IMR-90 (cell line): ENCODE measurements at regions not wholly inside any gene's neighbourhood (a gene's known extent, or its start where the extent isn't known, plus 50 kb on each side); places are given as distances from the start of the nearest gene placed in this dataset.

Source experiments
- ATAC-seq: fragments of 200-7000 bp; cut with Tn5 transposase; 2 replicates; pipeline ENCODE4 v1.9.1; 2020; ENCODE audit warnings: low read depth, mild to moderate bottlenecking, moderate library complexity
- BruUV-seq: library from RNA; stranded (reverse); fragments of 400-500 nt; replicated peaks from 2 replicates; lab custom pipeline; 2021; lab: Mats Ljungman, UMichigan
- CTCF ChIA-PET: fragments of 300-600 bp; formaldehyde crosslinking; extraction: SDS; loops from one replicate; lab custom pipeline; 2021; ENCODE audit warnings: antibody characterized with exemption; lab: Yijun Ruan, JAX
- POLR2A ChIA-PET: fragments of 300-600 bp; sonication (Branson Sonifier 250); formaldehyde crosslinking; loops from one replicate; lab custom pipeline; 2022; ENCODE audit warnings: antibody characterized with exemption; ENCODE audit not compliant: unreplicated experiment; lab: Charles Lee
- DNase-seq: peaks from one replicate; pipeline ENCODE4 v3.0.0; 2013
- H2AFZ ChIP-seq: replicated peaks from 2 replicates; pipeline ENCODE3; 2013; ENCODE audit warnings: low read length, mild to moderate bottlenecking; ENCODE audit not compliant: poor library complexity
- H2AK5ac ChIP-seq: 2 replicates; pipeline ENCODE4 v1.6.1; 2013; ENCODE audit warnings: low read depth, low read length, inconsistent platforms
- H2AK9ac ChIP-seq: replicated peaks from 2 replicates; pipeline ENCODE3; 2013; ENCODE audit warnings: mild to moderate bottlenecking, low read depth, low read length, moderate library complexity; ENCODE audit not compliant: poor library complexity
- H2BK120ac ChIP-seq: 2 replicates; pipeline ENCODE4 v1.6.1; 2013; ENCODE audit warnings: low read depth, low read length, inconsistent platforms
- H2BK15ac ChIP-seq: 3 replicates; pipeline ENCODE4 v1.6.1; 2013; ENCODE audit warnings: low read depth, low read length, inconsistent platforms
- H2BK20ac ChIP-seq: 2 replicates; pipeline ENCODE4 v1.6.1; 2013; ENCODE audit warnings: low read depth, mild to moderate bottlenecking, inconsistent platforms, low read length, moderate library complexity
- H2BK5ac ChIP-seq: 2 replicates; pipeline ENCODE4 v1.6.1; 2013; ENCODE audit warnings: mild to moderate bottlenecking, low read depth, low read length, inconsistent platforms; ENCODE audit not compliant: poor library complexity, severe bottlenecking
- H3K14ac ChIP-seq: replicated peaks from 2 replicates; pipeline ENCODE4 v1.6.1; 2013; ENCODE audit warnings: low read depth, low read length, inconsistent platforms
- H3K18ac ChIP-seq: 2 replicates; pipeline ENCODE4 v1.6.1; 2013; ENCODE audit warnings: low read depth, low read length, control low read depth
- H3K23ac ChIP-seq: 2 replicates; pipeline ENCODE4 v1.6.1; 2013; ENCODE audit warnings: low read depth, low read length, inconsistent platforms
- H3K27ac ChIP-seq: 2 replicates; pipeline ENCODE4 v1.5.1; 2013; ENCODE audit warnings: mild to moderate bottlenecking, control low read depth, low read length; ENCODE audit not compliant: insufficient read depth
- H3K27me3 ChIP-seq: 2 replicates; pipeline ENCODE4 v1.6.1; 2013; ENCODE audit warnings: low read length; ENCODE audit not compliant: control insufficient read depth, insufficient read depth
- H3K36me3 ChIP-seq: 2 replicates; pipeline ENCODE4 v1.6.1; 2013; ENCODE audit warnings: low read length, mixed read lengths; ENCODE audit not compliant: control insufficient read depth, insufficient read depth
- H3K4ac ChIP-seq: 2 replicates; pipeline ENCODE4 v1.6.1; 2013; ENCODE audit warnings: low read depth, low read length, inconsistent platforms
- H3K4me1 ChIP-seq: 2 replicates; pipeline ENCODE4 v1.6.1; 2013; ENCODE audit warnings: low read length, mixed read lengths; ENCODE audit not compliant: control insufficient read depth, insufficient read depth
- H3K4me2 ChIP-seq: 2 replicates; pipeline ENCODE4 v1.6.1; 2013; ENCODE audit warnings: low read depth, mild to moderate bottlenecking, control low read depth, low read length, moderate library complexity
- H3K4me3 ChIP-seq: 2 replicates; pipeline ENCODE4 v1.5.1; 2013; ENCODE audit warnings: low read depth, mild to moderate bottlenecking, control low read depth, low read length, moderate library complexity; ENCODE audit not compliant: insufficient read depth
- H3K56ac ChIP-seq: 2 replicates; pipeline ENCODE4 v1.6.1; 2013; ENCODE audit warnings: low read length, inconsistent platforms; ENCODE audit not compliant: insufficient read depth; ENCODE audit errors: extremely low read depth
- H3K79me1 ChIP-seq, 2 experiments: 2 replicates each; pipeline ENCODE4 v1.6.1; 2013; ENCODE audit warnings: low read length in 2 of 2, inconsistent platforms in 1 of 2, low read depth in 1 of 2
- H3K9ac ChIP-seq: 2 replicates; pipeline ENCODE4 v1.6.1; 2013; ENCODE audit warnings: low read depth, low read length, control low read depth
- H3K9me1 ChIP-seq: 2 replicates; pipeline ENCODE4 v1.6.1; 2013; ENCODE audit warnings: low read length, inconsistent platforms; ENCODE audit not compliant: insufficient read depth
- H3K9me3 ChIP-seq: 2 replicates; pipeline ENCODE4 v1.6.1; 2013; ENCODE audit warnings: low read length; ENCODE audit not compliant: control insufficient read depth, insufficient read depth
- H4K20me1 ChIP-seq: 2 replicates; pipeline ENCODE4 v1.6.1; 2013; ENCODE audit warnings: low read length, inconsistent platforms; ENCODE audit not compliant: insufficient read depth
- H4K5ac ChIP-seq: 2 replicates; pipeline ENCODE4 v1.6.1; 2013; ENCODE audit warnings: mild to moderate bottlenecking, low read depth, low read length, control low read depth
- H4K8ac ChIP-seq, 2 experiments: 2 replicates each; pipeline ENCODE4 v1.6.1; 2013; ENCODE audit warnings: low read depth in 2 of 2, low read length in 2 of 2, control low read depth in 1 of 2, inconsistent platforms in 1 of 2
- H4K91ac ChIP-seq: 2 replicates; pipeline ENCODE4 v1.6.1; 2013; ENCODE audit warnings: low read depth, low read length, inconsistent platforms; ENCODE audit not compliant: insufficient read depth
- RFX5 ChIP-seq: IDR thresholded peaks from 2 replicates; pipeline ENCODE4 v1.8.0; 2012; ENCODE audit warnings: low read depth, mild to moderate bottlenecking, low read length, moderate library complexity
- WGBS, 2 experiments: methylation state at CpG; one replicate each; pipeline versions ENCODE4 v1.1.5 to v1.1.7; 2013; ENCODE audit warnings: missing lambda C conversion rate in 2 of 2; ENCODE audit not compliant: insufficient read length in 1 of 2; ENCODE audit errors: extremely low coverage in 2 of 2; 5-methylcytosine and 5-hydroxymethylcytosine counted together
- dilution Hi-C: fragments of 300-500 bp; cut with HindIII; formaldehyde crosslinking; loops from one replicate; pipeline ENCODE4 v1.14.3; 2018; ENCODE audit warnings: low sequenced_read_pairs; ENCODE audit not compliant: unreplicated experiment
- in situ Hi-C: fragments of 300-500 bp; cut with MboI; formaldehyde crosslinking; loops from 3 replicates; pipeline ENCODE4 v1.14.3; 2019; ENCODE audit warnings: low sequenced_read_pairs, inconsistent platforms, mixed read lengths
- intact Hi-C: fragments of 100-400 bp; cut with micrococcal nuclease; formaldehyde crosslinking; loops from 2 replicates; pipeline ENCODE4 v1.10.0; 2022

GRCh38 chr11:130550984-130551383, 102.5 kb downstream of the ADAMTS15 start:
- in situ Hi-C loops = no loop called here
- Histone ChIP-seq H3K4me1 (peaks cover 15% of the 10 kb centered on the region), H3K79me1 (no peaks in the 10 kb centered on the region), H3K56ac (no peak overlapping the region), H3K23ac (no peak overlapping the region), H2BK20ac (no peak overlapping the region), H3K9ac (no peak overlapping the region), H3K9me1 (peaks cover 3% of the 10 kb centered on the region; the same call in 1 of the 2 replicates), H4K20me1 (peaks cover 4% of the 10 kb centered on the region; the same call in 1 of the 2 replicates), H3K4me2 (no peak overlapping the region), H2AK9ac (no peak overlapping the region), H2BK5ac (no peak overlapping the region), H3K18ac (no peak overlapping the region), H3K4me3 (no peak overlapping the region), H3K9me3 (no peaks in the 10 kb centered on the region), H3K27me3 (no peaks in the 10 kb centered on the region; the same call in 1 of the 2 replicates), H4K5ac (no peak overlapping the region; the same call in 1 of the 2 replicates), H4K8ac (no peak overlapping the region), H3K14ac (no peak overlapping the region), H3K27ac (no peak overlapping the region), H2BK120ac (no peak overlapping the region), H2AFZ (no peak overlapping the region), H3K4ac (no peak overlapping the region), H2AK5ac (no peak overlapping the region), H3K36me3 (no peaks in the 10 kb centered on the region), H2BK15ac (0 out of 3 replicates have a peak overlapping the region, but pooled peaks have one; percentile 13), H4K91ac (no peak overlapping the region)
- no peak for TF ChIP-seq RFX5
- no peak for DNase-seq
- dilution Hi-C loops = no loop called here
- WGBS, 2 experiments = no CpG with 5 or more reads among the region's 4 CpGs
- CTCF ChIA-PET = no interaction called here
- no TSS peak for BruUV-seq
- no peak for ATAC-seq
- POLR2A ChIA-PET = no interaction called here
- intact Hi-C loops = no loop called here
